K562 (cell line): ENCODE measurements at regions not wholly inside any gene's neighbourhood (a gene's known extent, or its start where the extent isn't known, plus 50 kb on each side); places are given as distances from the start of the nearest gene placed in this dataset.

Experiments
- CBX3 ChIP-seq, 2 experiments: IDR thresholded peaks; 1 replicate in 1 of 2; 2 replicates in 1 of 2; pipeline ENCODE4 v1.6.1; 2012; ENCODE audit warnings: inconsistent platforms in 2 of 2, low read length in 2 of 2, borderline replicate concordance in 1 of 2, control low read depth in 1 of 2
- CHAMP1 ChIP-seq: fragments of 450-650 bp; IDR thresholded peaks from 2 replicates; pipeline ENCODE4 v1.6.1; 2016; ENCODE audit warnings: mild to moderate bottlenecking
- GATA2 ChIP-seq: sonication (generic); formaldehyde crosslinking; IDR thresholded peaks from 2 replicates; pipeline ENCODE4 v1.4.0; 2020; ENCODE audit warnings: mild to moderate bottlenecking, missing genetic modification reagents
- JUND ChIP-seq, 2 experiments: IDR thresholded peaks; 2 replicates in 1 of 2; 3 replicates in 1 of 2; pipeline ENCODE4 v1.6.1; 2011; ENCODE audit warnings: borderline replicate concordance in 2 of 2, low read depth in 2 of 2, low read length in 2 of 2, improper control_type of control experiment in 1 of 2, missing biosample characterization in 1 of 2, missing genetic modification characterization in 1 of 2, missing genetic modification reagents in 1 of 2
- SOX6 ChIP-seq: fragments of 450-650 bp; IDR thresholded peaks from 2 replicates; pipeline ENCODE4 v1.6.1; 2014; ENCODE audit warnings: mild to moderate bottlenecking
- STAT5B ChIP-seq: fragments of 250-450 bp; sonication (Bioruptor Pico); IDR thresholded peaks from 2 replicates; pipeline ENCODE4 v1.8.0; 2021; ENCODE audit warnings: mild to moderate bottlenecking, inconsistent platforms
- ZBTB40 ChIP-seq, 2 experiments: fragments of 450-650 bp in 1 of 2; sonication (generic) in 1 of 2; formaldehyde crosslinking in 1 of 2; IDR thresholded peaks; 2 replicates each; pipeline versions ENCODE4 v1.7.1 to v1.9.0; 2016 to 2022; ENCODE audit warnings: inconsistent platforms in 1 of 2, mild to moderate bottlenecking in 1 of 2, missing genetic modification reagents in 1 of 2
- ZNF24 ChIP-seq: fragments of 450-650 bp; IDR thresholded peaks from 2 replicates; pipeline ENCODE4 v1.6.1; 2016
- ZNF695 ChIP-seq: fragments of 450-650 bp; formaldehyde crosslinking; IDR thresholded peaks from 2 replicates; pipeline ENCODE4 v1.4.0; 2020; ENCODE audit warnings: mild to moderate bottlenecking, moderate library complexity
- ZSCAN32 ChIP-seq: fragments of 450-650 bp; formaldehyde crosslinking; IDR thresholded peaks from 2 replicates; pipeline ENCODE4 v1.4.0; 2020; ENCODE audit warnings: mild to moderate bottlenecking, moderate library complexity

DNA sequence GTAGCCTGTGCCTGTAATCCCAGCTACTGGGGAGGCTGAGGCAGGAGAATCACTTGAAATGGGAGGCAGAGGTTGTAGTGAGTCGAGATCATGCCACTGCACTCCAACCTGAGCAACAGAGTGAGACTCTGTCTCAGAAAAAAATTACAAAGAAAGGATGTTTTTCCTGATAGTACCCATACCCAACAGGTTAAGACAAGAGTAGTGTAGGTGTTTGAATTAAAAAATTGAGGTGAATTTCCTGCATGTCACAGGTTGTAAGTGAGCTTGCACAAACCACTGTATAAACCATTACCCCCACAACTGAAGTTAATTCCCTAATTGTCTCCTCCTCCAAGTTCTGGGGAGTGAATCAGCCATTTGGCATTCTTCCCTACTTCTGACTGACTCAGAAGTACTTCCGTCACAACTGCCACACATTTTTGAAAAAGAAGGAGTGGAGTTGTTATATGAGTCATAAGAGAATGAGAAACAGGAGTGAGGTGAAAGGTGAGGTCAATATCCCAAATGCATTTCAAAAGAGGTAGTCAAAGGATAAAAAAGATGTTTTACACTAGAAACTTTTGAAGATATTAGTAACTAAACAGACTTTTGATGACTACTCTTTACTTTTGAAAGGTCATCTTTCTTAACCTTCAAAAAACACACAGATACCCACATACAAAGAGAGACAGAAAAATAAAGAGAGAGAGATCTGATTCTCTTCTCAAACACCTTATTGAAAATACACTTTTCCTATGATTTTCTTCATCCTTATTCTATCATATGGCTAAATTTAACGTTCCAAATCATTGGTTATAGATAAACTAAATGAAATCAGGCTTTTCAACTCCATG, 134.5 kb downstream of the BTC start (continued):
- TF ChIP-seq ZBTB40 (IDR thresholded peaks at IDR 0.05) (0 out of 2 replicates have a peak, but pooled peaks have one; percentile 39), ZBTB40 (CRISPR knock-in tag; IDR thresholded peaks at IDR 0.05) (no peak), GATA2 (CRISPR knock-in tag) (no peak), SOX6 (peak; percentile 26; the same call in 1 of the 2 replicates), JUND (IDR thresholded peaks at IDR 0.05; ENCODE audit: borderline replicate concordance, low read depth, low read length) (peak; percentile 93), JUND (tag; IDR thresholded peaks at IDR 0.05; ENCODE audit: borderline replicate concordance, low read depth, low read length) (peak; percentile 93), CHAMP1 (peak; percentile 93), ZNF695 (CRISPR knock-in tag) (no peak), ZSCAN32 (CRISPR knock-in tag) (no peak), CBX3 (IDR thresholded peaks at IDR 0.05; ENCODE audit: borderline replicate concordance in 1 of 2, low read length in 2 of 2) (peak in 1 of 2 experiments; percentile 50; a peak in 1 of 3 replicates), STAT5B (CRISPR knock-in tag) (no peak), ZNF24 (peak; percentile 30; the same call in 1 of the 2 replicates)
